ENCODE measurements at regions not wholly inside any gene's neighbourhood (a gene's known extent, or its start where the extent isn't known, plus 50 kb on each side); places are given as distances from the start of the nearest gene placed in this dataset.

- no peak for TF ChIP-seq CTCF (IDR thresholded peaks at IDR 0.05; ENCODE audit: low read depth, low read length)
- Histone ChIP-seq H3K27ac (no peak overlapping the region), H3K36me3 (no peaks in the 10 kb centered on the region), H3K4me1 (ENCODE audit: low read depth) (no peaks in the 10 kb centered on the region), H3K27me3 (no peaks in the 10 kb centered on the region), H3K4me3 (no peak overlapping the region), H3K9me3 (ENCODE audit: low read depth) (no peaks in the 10 kb centered on the region)
- no peak for DNase-seq (ENCODE audit: low read depth in 1 of 2, low spot score in 1 of 2)
These were observed 573.9 kb upstream of the PCDH15 start for GRCh38 chr10:55374917-55375316.

- H3K36me3 ChIP-seq, result no peaks in the 10 kb centered on the region
- no peak for TF ChIP-seq CTCF (IDR thresholded peaks at IDR 0.05; ENCODE audit: low read depth, low read length)
- H3K9me3 ChIP-seq (ENCODE audit: low read depth), result no peaks in the 10 kb centered on the region
- no peaks in the 10 kb centered on the region for H3K27me3 ChIP-seq
- H3K4me1 ChIP-seq (ENCODE audit: low read depth), result no peaks in the 10 kb centered on the region
- no peak for DNase-seq (ENCODE audit: low read depth in 1 of 2, low spot score in 1 of 2)
- no peak overlapping the region for H3K4me3 ChIP-seq
- no peak overlapping the region for H3K27ac ChIP-seq
These were observed 573.0 kb upstream of the PCDH15 start for GRCh38 chr10:55374060-55374459.

- no peaks in the 10 kb centered on the region for H3K4me1 ChIP-seq (ENCODE audit: low read depth)
- peak in 1 of 2 donors; percentile 9 for DNase-seq (ENCODE audit: low read depth in 1 of 2, low spot score in 1 of 2)
- H3K27ac ChIP-seq, result no peak overlapping the region
- no peaks in the 10 kb centered on the region for H3K9me3 ChIP-seq (ENCODE audit: low read depth)
- TF ChIP-seq CTCF (IDR thresholded peaks at IDR 0.05; ENCODE audit: low read depth, low read length), result no peak
- no peaks in the 10 kb centered on the region for H3K27me3 ChIP-seq
- no peak overlapping the region for H3K4me3 ChIP-seq
- no peaks in the 10 kb centered on the region for H3K36me3 ChIP-seq
These were observed 568.8 kb upstream of the PCDH15 start for GRCh38 chr10:55369670-55370420.

DNA sequence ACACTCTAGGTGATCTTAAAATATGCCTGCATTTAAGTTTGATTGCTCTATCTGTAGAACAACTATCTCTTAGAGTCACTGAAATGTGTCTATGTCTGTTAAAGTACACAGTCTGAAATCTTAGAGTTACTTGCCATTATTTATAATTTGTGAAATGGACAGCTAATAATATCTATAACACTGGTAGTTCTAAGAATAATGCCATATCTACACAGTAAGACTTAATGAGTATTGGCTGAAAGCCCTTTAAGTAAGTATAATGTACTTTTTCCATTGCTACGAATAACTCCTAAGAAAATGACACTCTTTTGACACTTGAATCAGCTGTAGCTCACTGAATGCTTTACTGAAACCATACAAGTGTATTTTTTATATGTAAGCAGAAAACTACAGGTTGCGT lies 567.4 kb upstream of the PCDH15 start:
- Histone ChIP-seq H3K4me1 (ENCODE audit: low read depth) (no peaks in the 10 kb centered on the region), H3K27me3 (no peaks in the 10 kb centered on the region), H3K36me3 (no peaks in the 10 kb centered on the region), H3K27ac (no peak overlapping the region), H3K4me3 (no peak overlapping the region), H3K9me3 (ENCODE audit: low read depth) (no peaks in the 10 kb centered on the region)
- no peak for DNase-seq (ENCODE audit: low read depth in 1 of 2, low spot score in 1 of 2)
- no peak for TF ChIP-seq CTCF (IDR thresholded peaks at IDR 0.05; ENCODE audit: low read depth, low read length)

GRCh38 chr10:55367555-55367954 lies 566.5 kb upstream of the PCDH15 start:
- Histone ChIP-seq H3K36me3 (no peaks in the 10 kb centered on the region), H3K27me3 (no peaks in the 10 kb centered on the region), H3K4me1 (ENCODE audit: low read depth) (no peaks in the 10 kb centered on the region), H3K9me3 (ENCODE audit: low read depth) (no peaks in the 10 kb centered on the region), H3K27ac (no peak overlapping the region), H3K4me3 (no peak overlapping the region)
- no peak for DNase-seq (ENCODE audit: low read depth in 1 of 2, low spot score in 1 of 2)
- no peak for TF ChIP-seq CTCF (IDR thresholded peaks at IDR 0.05; ENCODE audit: low read depth, low read length)
